Amygdala (tissue), 56 donors: ENCODE measurements at regions not wholly inside any gene's neighbourhood (a gene's known extent, or its start where the extent isn't known, plus 50 kb on each side); places are given as distances from the start of the nearest gene placed in this dataset.
"Not testable (repeated sequence)": the region's sequence is repeated elsewhere in the genome, so short reads cannot be mapped to it uniquely, and the experiment has no call there.

ENCODE experiments used
- DNase-seq, 56 donors: peaks; one replicate each; lab custom pipeline; 2025; lab: John Stamatoyannopoulos, UW

GRCh38 chr1:118828038-118828437 is 160.1 kb downstream of the TBX15 start:
- no peak for DNase-seq

GRCh38 chr1:118827636-118828035 is 160.5 kb downstream of the TBX15 start:
- no peak for DNase-seq

GRCh38 chr1:118827207-118827606 is 160.9 kb downstream of the TBX15 start:
- no peak for DNase-seq

- DNase-seq, result no peak
Measured at GRCh38 chr1:118826669-118827068, 161.5 kb downstream of the TBX15 start.

- no peak for DNase-seq
Measured at GRCh38 chr1:118825619-118826018, 162.5 kb downstream of the TBX15 start.

- DNase-seq, result no peak
Measured at GRCh38 chr1:118821801-118822200, 166.3 kb downstream of the TBX15 start.

- no peak for DNase-seq
Measured at GRCh38 chr1:118820864-118821263, 167.3 kb downstream of the TBX15 start.

GRCh38 chr1:118815909-118816308 is 172.2 kb downstream of the TBX15 start:
- no peak for DNase-seq

GRCh38 chr1:118812555-118812954 is 175.6 kb downstream of the TBX15 start:
- no peak for DNase-seq

GRCh38 chr1:118811156-118811555 is 177.0 kb downstream of the TBX15 start:
- no peak for DNase-seq

GRCh38 chr1:118809586-118809985 is 178.6 kb downstream of the TBX15 start:
- DNase-seq, result no peak

- DNase-seq, result not testable (repeated sequence)
Measured at GRCh38 chr1:118803128-118803527, 185.0 kb downstream of the TBX15 start.

GRCh38 chr1:118791094-118791691 is 196.9 kb downstream of the TBX15 start:
- no peak for DNase-seq

GRCh38 chr1:118788463-118788862 is 199.7 kb downstream of the TBX15 start:
- DNase-seq, result peak in 1 of 56 donors; percentile 1

- DNase-seq, result no peak
Measured at GRCh38 chr1:118786454-118787155, 201.5 kb downstream of the TBX15 start.

GRCh38 chr1:118785246-118785645 is 202.9 kb downstream of the TBX15 start:
- no peak for DNase-seq

- DNase-seq, result no peak
Measured at GRCh38 chr1:118783095-118783758, 204.9 kb downstream of the TBX15 start.

- no peak for DNase-seq
Measured at GRCh38 chr1:118773656-118774055, 214.5 kb downstream of the TBX15 start.

GRCh38 chr1:118767971-118768370 is 220.2 kb downstream of the TBX15 start:
- no peak for DNase-seq

- no peak for DNase-seq
Measured at GRCh38 chr1:118753976-118754375, 234.2 kb downstream of the TBX15 start.

GRCh38 chr1:118751166-118751565 is 237.0 kb downstream of the TBX15 start:
- DNase-seq, result no peak

GRCh38 chr1:118744420-118744819 is 243.7 kb downstream of the TBX15 start:
- no peak for DNase-seq
